GM12892 (cell line): ENCODE measurements at regions not wholly inside any gene's neighbourhood (a gene's known extent, or its start where the extent isn't known, plus 50 kb on each side); places are given as distances from the start of the nearest gene placed in this dataset.

Experiments used
- POLR2A ChIP-seq: IDR thresholded peaks from 2 replicates; pipeline ENCODE4 v1.6.1; 2011; ENCODE audit warnings: low read depth, low read length, control low read depth
- TAF1 ChIP-seq: IDR thresholded peaks from 2 replicates; pipeline ENCODE4 v1.6.1; 2011; ENCODE audit warnings: low read depth, mild to moderate bottlenecking, control low read depth, low read length, borderline replicate concordance

DNA sequence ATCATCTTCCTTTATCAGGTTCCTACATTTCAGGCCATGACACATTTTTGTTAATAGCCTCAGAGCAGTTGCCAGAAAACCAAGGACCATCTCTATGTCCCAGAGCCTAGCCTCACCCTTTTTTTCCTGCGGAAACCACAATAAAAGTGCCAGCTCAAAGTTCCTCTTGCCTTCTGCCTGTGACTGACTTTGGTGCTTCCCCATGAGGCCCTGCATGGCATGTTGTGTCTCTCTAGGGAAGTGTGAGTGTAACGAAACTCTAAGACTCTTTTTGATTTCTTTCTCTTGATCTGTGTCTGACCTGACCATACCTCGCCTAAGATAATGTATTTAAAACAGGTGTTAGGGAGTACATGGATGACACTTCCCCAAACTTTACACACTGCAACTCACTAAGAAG lies 642.3 kb upstream of the BOD1L1 start:
- TF ChIP-seq TAF1 (no peak), POLR2A (no peak)
